Stimulated activated CD8-positive, alpha-beta memory T cell treated with anti-CD3 and anti-CD28 coated beads, Interleukin-7, amount 100 ng/mL, for 4 hours (primary cell): ENCODE measurements at regions not wholly inside any gene's neighbourhood (a gene's known extent, or its start where the extent isn't known, plus 50 kb on each side); places are given as distances from the start of the nearest gene placed in this dataset.

Source experiments
- DNase-seq, 2 donors: peaks; one replicate each; pipeline ENCODE4 v3.0.0-alpha.2; 2020; ENCODE audit warnings: low read depth in 2 of 2

DNA sequence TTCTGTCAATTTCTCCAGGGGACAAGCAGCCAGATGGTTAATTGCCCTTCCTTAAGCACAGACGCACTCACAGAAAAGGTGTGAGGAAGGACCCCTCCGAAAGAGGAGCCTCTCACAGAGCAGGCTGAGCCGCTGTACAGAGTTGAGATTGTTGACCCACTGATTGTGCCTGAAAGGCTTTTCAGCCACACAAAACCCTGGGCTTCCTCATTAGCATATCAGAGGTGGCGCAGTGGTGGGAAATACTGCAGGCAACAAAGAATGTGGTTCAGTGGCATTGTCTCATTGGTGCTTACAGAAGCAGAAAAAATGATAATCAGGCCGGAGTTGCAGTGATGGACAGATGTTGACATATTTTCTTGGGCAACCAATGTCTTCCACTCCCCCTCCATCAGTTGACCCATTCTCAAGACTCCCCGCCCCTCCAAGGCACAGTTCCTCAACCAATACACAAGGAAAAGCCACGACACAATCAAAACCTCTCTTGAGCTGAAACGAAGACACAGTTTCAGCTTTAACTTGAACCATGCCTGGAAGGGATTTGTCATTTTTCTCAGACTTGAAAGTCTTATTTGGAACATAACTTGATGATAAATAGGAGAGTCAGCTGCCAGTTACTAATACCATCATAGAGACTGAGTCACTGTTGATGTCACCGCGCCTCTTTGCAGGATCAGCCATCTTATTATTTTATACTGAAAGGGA is 53.1 kb downstream of the ATXN3L start:
- no peak for DNase-seq

DNA sequence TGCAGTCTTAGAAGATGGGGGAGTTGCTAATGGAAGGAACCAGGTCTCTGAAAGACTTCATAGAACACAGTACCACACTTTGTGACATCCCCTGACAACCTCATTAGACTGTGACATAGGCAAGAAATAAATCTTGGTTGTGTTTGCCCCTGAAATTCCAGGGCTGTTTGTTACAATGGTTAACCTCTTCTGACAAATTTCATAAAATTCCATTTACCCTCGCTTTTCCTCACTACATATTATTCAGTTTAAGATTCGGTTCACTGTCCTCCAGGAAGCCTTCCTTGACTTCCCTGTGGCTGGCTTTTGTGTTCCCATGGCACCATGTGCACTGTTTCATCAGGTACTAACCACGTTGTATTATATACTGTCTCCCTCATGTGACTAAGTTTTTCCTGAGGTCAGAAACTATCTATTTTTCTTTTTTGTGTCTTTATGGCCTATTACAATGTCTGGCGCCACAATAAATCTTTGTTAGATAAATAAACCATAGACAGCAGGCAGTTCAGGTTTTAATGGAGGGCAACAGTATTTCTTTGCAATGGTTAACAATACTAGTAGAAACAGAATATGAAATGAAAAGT is 54.2 kb downstream of the ATXN3L start:
- no peak for DNase-seq

DNA sequence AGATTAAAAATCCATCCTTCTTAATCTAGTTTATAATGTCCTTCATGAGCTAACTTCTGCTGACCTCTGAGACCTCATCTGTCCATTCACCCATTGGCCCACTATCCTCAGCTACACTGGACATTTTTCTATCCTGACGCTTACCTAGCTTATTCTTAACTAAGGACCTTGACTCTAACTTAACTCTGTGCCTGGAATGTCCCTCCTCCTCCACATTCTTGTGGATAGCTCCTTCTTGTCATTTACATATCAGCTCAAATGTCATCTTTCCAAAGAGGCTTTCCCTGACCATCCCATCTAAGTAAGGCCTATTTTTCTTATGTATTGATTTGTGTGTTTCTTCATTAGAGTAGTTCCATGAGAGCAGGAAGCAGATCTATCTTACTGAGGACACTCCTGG is 54.7 kb downstream of the ATXN3L start:
- DNase-seq: no peak

DNA sequence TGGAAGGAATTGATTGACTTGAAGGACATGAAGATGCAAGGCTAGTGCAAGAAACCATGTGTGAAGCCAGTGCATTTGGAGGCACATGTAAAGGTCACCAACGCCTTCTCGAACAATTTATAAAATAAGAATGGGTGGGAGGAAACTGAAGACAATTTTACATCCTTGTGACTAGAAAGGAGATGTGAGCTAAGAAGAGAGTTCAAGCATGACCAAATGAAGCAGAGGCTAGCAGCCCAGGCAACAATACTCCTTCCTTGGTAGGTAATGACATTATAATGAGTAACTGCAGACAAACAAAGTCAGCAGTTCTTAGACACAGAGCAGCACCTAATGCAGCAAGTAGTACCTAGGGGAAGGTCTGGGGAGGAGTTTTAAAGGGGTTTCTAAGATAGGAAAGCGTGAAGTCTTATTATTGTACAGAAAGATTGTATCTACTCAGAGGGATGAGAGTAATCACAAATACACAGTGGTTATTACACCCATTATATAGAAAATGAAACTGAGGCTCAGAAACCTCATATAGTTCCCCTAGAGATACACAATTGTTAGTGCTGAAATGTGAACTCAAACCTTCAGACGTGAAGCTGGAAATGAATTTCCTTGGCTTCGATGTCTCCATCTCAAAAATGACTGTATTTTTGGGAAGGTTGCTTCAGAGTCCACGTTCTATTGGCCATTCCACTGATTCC is 56.1 kb downstream of the ATXN3L start:
- no peak for DNase-seq

DNA sequence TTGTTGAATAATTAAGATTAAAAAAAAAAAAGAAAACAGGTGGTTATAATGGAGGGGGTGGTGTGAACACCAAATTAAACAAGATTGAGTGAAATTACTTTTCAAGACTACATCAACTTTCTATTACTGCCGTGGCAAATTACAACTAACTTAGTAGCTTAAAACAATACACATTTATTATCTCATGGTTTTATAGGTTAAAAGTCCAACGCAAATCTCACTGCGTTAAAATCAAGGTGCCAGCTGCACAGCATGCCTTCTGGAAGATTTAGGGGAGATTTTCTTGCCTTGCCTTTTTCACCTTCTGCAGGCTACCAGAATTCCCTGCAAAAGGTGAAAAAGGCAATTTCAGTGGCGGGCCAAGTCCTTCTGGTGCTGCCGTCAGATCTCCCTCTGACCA is 58.5 kb downstream of the ATXN3L start:
- DNase-seq: no peak

DNA sequence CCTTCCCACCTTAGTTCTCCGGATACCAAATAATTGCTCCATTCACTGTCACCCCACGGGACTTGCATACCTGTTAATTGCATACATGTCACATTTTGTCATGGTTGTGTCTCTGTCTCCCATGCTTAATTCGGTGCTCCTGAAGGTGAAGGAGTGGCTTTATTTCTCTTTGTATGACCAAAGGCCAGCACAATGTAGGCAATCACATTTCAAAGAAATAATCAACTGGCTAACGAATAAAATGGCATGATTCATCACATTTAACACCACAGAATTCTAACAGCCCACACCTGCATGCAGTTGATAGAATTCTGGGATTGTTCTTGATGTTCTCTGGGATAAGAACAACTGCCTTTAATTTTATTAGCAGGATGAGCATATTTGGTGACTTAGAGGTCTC is 59.3 kb downstream of the ATXN3L start:
- DNase-seq: no peak

DNA sequence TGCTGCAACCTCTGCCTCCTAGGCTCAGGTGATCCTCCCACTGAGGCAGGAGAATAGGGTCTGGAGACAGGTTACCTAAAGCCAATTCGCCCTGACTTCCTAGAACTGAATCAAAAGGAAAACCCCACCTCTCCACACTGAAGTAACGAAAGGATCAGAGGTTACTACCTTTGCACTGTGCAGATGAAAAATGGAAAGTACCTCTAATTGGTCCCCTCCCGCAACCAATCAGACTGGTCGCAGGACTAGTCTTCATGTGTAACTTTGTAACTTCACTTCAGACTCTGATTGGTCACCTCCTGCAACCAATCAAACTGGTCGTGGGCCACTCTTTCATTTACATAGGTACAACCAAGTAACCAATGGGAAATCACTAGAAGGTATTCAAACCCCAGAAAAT is 61.1 kb downstream of the ATXN3L start:
- no peak for DNase-seq

DNA sequence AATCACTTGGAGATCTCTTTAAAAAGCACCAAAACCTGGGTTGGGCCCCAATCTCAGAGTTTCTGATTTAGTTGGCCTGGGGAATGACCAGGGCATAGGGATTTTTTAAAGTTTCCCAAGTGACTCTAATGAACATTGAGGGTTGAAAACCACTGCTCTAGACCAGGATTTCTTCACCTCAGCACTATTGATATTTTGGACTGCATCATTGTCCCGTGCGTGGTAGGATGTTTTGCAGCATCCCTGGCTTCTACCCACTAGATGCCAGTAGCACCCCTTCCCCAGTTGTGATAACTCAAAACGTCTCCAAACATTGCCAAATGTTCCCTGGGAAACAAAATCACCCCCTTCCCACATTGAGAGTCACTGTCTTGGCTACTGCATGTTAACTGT is 61.8 kb downstream of the ATXN3L start:
- DNase-seq: no peak

DNA sequence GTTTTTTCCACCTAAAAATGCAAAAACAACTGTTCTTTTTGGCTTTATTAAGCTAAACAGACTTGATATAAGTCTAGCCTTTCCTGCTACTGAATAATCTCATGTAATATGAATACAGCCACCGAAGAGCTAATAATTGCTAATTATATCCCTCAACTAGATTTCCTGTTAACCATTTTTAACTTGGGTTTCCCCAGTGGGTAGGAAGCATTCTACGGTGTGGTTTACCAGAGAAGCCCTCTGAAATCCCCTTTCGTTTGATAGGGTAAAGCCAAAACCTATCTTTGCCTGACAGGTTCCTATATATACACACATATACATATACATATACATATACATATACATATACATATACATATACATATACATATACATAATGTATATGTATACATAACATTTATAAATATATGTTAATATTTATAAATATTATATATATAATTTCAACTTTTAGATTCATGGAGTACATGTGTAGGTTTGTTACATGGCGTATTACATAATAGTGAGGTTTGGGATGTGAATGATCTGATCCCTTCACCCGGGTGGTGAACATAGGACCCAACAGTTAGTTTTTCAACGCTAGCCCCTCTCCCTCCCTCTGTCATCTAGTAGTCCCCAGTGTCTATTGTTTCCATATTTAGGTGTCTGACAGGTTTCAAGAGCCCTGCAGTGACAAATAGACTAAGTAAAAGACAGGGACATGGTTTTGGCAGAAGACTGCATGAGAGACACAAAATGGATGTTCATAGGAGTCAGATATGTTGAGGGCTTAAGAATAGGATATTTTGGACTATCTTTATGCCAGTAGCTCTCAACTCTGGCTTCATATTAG is 62.4 kb downstream of the ATXN3L start:
- no peak for DNase-seq

DNA sequence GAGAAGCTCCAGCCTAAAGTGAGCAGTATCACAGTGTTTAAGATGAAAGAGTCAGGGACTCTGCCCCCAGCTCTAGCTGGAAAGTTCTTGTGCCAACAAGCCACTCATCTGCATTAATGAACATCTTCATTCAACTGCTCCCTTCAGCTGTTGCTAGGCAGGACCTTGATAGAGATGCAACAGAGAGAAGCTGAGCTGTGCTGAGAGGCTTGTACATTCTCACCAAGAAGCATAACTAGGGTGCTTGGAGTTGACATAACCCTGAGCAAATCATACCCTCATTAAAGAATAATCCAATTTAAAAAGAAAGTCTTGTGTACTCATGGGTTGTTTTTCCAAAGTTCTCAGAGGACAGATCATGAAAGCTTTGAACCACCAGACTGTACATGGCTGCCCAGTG is 63.2 kb downstream of the ATXN3L start:
- no peak for DNase-seq

DNA sequence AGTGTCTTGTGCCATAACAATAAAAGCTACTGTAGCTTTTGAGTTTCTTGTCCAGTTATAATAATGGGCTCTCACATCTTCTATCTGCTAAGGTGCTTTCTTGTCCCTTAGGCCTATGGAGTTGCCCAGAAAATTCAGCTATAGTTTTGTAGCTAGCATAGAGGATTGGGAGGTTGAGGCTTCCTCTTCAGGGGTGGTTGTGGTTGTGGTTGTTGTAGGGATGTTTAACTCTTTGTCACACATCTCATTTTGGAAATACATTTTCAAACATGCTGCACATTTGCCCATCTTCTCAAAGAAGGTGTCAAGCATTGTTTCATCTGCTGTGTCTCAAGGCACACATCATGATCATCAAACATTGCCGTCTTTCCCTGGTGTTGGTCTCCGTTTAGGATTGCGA is 65.0 kb downstream of the ATXN3L start:
- DNase-seq: no peak

DNA sequence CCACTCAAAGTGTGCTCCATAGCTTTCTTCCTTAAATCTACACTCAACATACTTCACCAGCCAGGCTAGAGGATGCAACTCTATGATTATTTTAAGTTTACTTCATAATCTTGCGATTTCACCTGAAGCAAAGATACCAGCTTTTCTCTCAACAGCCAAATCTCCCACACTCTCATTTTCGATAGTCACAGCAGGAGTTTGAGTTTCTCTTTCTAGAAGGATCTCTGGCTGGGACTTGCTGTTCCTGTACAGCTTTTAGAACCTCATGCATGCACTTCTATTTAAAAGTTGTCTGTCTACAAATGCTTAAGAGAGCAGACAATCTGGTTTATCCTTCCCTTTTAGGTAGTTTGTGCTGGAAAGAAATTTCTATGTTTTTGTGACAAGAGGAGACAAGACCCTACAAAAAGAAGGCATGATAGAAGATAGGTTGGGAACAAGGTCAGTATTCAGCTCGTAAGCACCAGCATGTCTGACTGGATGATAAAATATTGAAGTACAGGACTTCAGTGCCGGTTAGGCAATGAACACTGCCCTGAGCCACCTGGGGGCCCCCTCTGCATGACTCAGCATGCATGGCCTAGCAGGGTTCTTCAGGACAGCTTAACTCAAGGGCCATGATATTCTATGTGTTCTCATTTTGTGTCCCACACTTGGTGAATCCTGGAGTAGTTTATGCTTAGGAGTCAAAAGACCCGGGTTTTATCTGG is 65.6 kb downstream of the ATXN3L start:
- DNase-seq: no peak

DNA sequence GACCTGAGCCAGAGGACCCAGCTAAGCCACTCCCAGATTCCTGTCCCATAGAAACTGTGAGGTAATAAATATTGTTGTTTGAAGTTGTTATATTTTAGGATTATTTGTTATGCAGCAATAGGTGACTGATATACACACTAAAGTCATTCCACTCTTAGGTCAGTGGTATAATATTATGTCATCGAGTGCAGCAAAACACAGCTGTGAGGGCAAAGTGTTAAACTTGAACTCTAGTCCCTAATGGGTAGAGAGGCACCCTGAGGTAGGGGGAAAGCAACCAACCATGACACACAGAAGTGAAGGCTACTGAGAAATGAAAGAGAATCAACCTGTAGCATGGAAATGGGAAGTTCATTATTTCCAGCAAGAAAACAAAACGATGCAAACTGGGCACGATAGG is 66.6 kb downstream of the ATXN3L start:
- no peak for DNase-seq

DNA sequence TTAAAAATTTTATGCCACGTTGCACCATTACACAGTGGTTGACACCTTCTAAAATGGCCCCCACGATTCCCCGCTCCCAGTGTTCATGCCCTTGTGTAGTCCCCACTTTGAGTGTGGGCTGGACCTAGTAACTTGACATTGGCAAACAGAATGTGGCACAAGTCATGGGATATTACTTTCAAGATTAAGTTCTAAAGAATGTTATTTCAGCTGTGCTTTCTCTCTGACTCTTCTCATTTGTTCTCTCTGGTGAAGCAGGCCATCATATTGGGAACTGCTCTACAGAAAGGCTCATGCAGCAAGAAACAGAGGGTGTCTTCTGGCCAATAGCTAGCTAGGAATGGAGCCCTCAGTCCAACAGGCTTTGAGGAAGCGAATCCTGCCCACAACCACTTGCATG is 67.1 kb downstream of the ATXN3L start:
- no peak for DNase-seq

DNA sequence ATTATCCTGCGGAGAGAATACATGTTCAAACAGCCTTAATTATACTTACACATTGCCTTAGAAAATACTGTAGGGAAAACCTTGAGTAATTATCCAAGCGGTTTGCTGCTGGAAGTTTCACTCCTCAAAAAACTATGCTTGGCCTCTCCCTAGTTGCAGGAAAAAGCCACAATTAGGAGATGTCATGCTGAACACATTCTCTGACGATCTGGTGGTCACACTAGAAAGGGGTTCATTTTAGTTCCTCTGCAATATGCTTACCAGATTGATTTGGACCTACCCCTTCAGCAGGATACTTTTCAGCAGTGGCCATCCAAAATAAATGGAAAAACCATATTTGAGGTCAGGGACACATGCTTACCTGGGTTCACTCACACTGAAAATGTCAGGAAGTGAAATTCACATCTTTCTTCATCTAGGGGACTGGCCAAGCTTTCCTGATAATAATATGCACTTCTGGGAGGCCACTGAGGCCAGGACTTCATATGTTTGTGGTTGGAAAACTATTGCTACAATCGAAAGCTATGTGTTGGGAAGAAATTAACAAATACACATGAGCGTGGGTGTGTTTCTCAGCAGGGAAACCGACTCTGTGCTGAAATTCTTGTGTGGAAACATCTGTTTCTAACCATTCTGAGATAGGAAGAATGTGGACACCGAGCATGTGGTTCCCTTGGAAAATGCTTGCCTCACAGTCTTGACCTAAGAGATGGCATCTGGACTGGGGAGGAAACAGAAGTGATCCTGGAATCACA is 68.8 kb downstream of the ATXN3L start:
- DNase-seq: no peak

DNA sequence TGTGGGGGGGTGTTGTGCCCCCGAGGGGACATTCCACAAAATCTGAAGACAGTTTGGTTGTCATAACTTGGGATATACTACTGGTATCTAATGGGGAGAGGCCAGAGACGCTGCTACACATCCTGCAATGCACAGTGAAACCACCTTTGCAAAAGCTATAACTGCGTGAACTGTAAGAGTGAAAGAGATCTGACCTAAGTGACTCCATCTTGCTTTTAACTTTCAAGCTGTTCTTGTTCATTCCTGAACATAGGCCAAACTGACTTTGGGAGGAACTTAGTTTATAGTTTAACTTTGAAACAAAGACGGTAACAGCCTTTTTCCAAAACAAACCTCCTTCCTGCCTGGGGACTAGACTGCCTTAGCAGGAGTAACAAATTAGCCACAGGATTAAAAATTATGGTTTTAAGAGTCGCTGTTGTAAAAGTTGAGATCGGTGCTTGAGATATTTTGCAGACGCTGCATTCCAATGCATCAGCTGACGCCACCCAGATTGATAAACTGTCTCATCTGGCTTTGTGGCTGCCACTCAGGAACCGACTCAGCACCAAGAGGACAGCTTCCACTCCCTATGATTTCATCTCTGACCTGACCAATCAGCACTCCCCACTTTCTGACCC is 70.9 kb downstream of the ATXN3L start:
- DNase-seq: no peak

DNA sequence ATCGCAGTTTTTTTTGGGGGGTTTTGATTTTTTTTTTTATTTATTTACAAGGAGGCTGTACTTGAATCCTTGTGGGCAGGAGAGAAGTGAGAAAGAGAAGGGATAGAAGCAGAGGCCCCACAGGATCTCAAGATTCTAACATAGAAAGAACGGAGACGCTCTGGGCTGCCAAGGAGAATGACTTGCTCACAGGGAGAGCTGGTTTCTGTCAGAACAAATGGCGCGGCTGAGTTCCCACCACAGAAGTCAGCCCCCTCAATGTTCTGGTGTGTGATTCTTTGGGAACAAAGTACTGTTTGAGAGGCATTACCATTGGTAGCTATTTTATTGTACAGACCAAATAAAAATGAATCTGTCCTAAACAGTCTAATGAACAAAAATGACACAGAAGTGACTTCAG is 80.6 kb downstream of the ATXN3L start:
- no peak for DNase-seq

DNA sequence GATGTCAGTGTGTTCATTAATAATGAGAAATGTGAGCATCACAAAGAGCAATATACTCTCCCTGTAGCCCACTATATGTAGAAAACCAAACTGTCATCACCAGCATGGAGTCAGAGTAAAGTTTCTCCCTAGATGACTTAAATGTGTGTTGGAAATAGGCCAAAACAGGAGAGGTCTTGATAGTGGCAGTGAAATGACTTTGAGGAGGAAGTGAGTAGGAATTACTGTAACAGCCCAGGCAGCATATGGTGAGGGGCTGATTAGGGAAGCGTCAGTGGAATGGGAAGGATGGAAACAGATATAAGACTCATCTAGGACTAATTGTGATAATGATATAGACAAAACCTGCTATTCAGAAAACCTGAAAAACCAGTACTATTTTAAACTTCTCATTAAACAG is 83.9 kb downstream of the ATXN3L start:
- DNase-seq: no peak

DNA sequence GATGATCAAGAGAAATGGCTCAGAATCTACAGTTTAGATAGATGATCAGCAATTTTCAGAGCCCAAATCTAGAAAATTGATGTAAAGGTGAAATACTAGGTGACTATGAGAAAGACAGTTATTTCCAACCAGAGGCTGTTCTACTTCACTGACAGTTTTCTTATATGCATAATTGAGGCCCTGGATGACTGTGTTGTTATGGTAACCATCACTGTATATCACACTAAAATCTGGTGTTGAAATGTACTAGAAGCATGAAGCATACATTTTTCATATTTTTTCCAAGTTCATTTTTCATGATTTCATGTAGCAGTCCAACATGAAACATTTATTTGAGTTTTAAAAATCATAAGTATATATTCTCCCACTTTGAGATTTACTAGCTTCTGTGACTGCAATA is 87.4 kb downstream of the ATXN3L start:
- no peak for DNase-seq

DNA sequence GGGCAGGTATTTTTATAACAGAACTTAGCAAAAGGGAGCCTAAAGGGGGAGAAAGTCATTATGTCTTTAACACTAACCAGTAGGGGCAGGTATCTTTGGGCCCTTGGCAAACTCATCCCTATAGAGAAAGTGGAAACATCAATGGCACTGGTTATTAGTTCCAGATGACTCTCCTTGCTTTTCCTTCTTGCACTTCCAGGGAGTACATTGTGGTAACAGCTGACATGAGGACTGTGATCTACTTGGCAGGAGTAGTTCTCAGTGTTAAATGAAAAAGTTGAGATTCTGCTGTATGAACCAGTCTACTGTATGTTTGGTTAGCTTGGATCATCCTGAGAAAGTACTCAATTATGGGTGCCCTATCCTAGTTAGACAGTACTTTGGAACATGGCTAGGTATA is 93.6 kb downstream of the ATXN3L start:
- no peak for DNase-seq
